Liver (tissue), 8 donors: ENCODE measurements at regions not wholly inside any gene's neighbourhood (a gene's known extent, or its start where the extent isn't known, plus 50 kb on each side); places are given as distances from the start of the nearest gene placed in this dataset.

ENCODE experiments used
- DNase-seq: peaks from one replicate; pipeline ENCODE4 v3.0.0-alpha.2; 2017; ENCODE audit warnings: low spot score
- H3K27ac ChIP-seq, 2 donors: one replicate each; pipeline ENCODE4 v1.7.0; 2013; ENCODE audit warnings: inconsistent platforms in 2 of 2, low read length in 2 of 2, control low read depth in 1 of 2, low read depth in 1 of 2, mild to moderate bottlenecking in 1 of 2
- H3K27me3 ChIP-seq, 4 donors: one replicate each; pipeline versions ENCODE4 v1.6.1 to v1.7.0; 2013; ENCODE audit warnings: low read length in 3 of 4, inconsistent platforms in 1 of 4, mild to moderate bottlenecking in 1 of 4, moderate library complexity in 1 of 4; ENCODE audit not compliant: control insufficient read depth in 4 of 4, insufficient read depth in 4 of 4
- H3K36me3 ChIP-seq, 4 donors: one replicate each; pipeline versions ENCODE4 v1.6.1 to v1.7.0; 2013; ENCODE audit warnings: low read length in 3 of 4, mild to moderate bottlenecking in 3 of 4, low read depth in 1 of 4, moderate library complexity in 1 of 4; ENCODE audit not compliant: control insufficient read depth in 4 of 4, insufficient read depth in 3 of 4
- H3K4me1 ChIP-seq, 4 donors: one replicate each; pipeline versions ENCODE4 v1.6.1 to v1.7.0; 2013; ENCODE audit warnings: low read length in 3 of 4, mild to moderate bottlenecking in 3 of 4, moderate library complexity in 1 of 4; ENCODE audit not compliant: control insufficient read depth in 4 of 4, insufficient read depth in 4 of 4
- H3K4me3 ChIP-seq, 3 donors: one replicate each; pipeline versions ENCODE4 v1.6.1 to v1.7.0; 2013; ENCODE audit warnings: low read length in 3 of 3, control low read depth in 1 of 3, low read depth in 1 of 3, mild to moderate bottlenecking in 1 of 3
- H3K9ac ChIP-seq, 2 donors: one replicate each; pipeline ENCODE4 v1.7.0; 2013; ENCODE audit warnings: low read length in 2 of 2, mild to moderate bottlenecking in 2 of 2, moderate library complexity in 2 of 2, control low read depth in 1 of 2, low read depth in 1 of 2
- H3K9me3 ChIP-seq, 4 donors: one replicate each; pipeline versions ENCODE4 v1.6.1 to v1.7.0; 2013; ENCODE audit warnings: low read length in 3 of 4; ENCODE audit not compliant: control insufficient read depth in 4 of 4
- FOXA1 ChIP-seq: IDR thresholded peaks from 2 replicates; pipeline ENCODE4 v1.6.1; 2016; ENCODE audit warnings: antibody characterized with exemption
- FOXA2 ChIP-seq: IDR thresholded peaks from 2 replicates; pipeline ENCODE4 v1.6.1; 2016; ENCODE audit warnings: antibody characterized with exemption
- GABPA ChIP-seq, 2 donors: IDR thresholded peaks in 1 of 2; conservative IDR thresholded peaks in 1 of 2; 2 replicates each; pipeline ENCODE4 v1.6.1; 2016; ENCODE audit warnings: antibody characterized with exemption in 2 of 2, mild to moderate bottlenecking in 1 of 2, moderate library complexity in 1 of 2
- HNF4A ChIP-seq, 2 donors: conservative IDR thresholded peaks; 2 replicates each; pipeline ENCODE4 v1.6.1; 2016; ENCODE audit warnings: antibody characterized with exemption in 2 of 2, mild to moderate bottlenecking in 2 of 2
- HNF4G ChIP-seq: IDR thresholded peaks from 2 replicates; pipeline ENCODE4 v1.6.1; 2016; ENCODE audit warnings: antibody characterized with exemption
- JUND ChIP-seq, 2 donors: IDR thresholded peaks; 2 replicates each; pipeline ENCODE4 v1.6.1; 2016; ENCODE audit warnings: antibody characterized with exemption in 2 of 2
- NR2F2 ChIP-seq: IDR thresholded peaks from 2 replicates; pipeline ENCODE4 v1.6.1; 2016; ENCODE audit warnings: antibody characterized with exemption
- RAD21 ChIP-seq, 2 donors: IDR thresholded peaks; 2 replicates each; pipeline ENCODE4 v1.6.1; 2016; ENCODE audit warnings: antibody characterized with exemption in 2 of 2, mild to moderate bottlenecking in 2 of 2
- RXRA ChIP-seq, 2 donors: IDR thresholded peaks; 2 replicates each; pipeline ENCODE4 v1.6.1; 2017 to 2018; ENCODE audit warnings: antibody characterized with exemption in 2 of 2, mild to moderate bottlenecking in 1 of 2
- SP1 ChIP-seq: IDR thresholded peaks from 2 replicates; pipeline ENCODE4 v1.6.1; 2018; ENCODE audit warnings: antibody characterized with exemption, mild to moderate bottlenecking
- TAF1 ChIP-seq: conservative IDR thresholded peaks from 2 replicates; pipeline ENCODE4 v1.6.1; 2016; ENCODE audit warnings: antibody characterized with exemption, mild to moderate bottlenecking
- YY1 ChIP-seq: IDR thresholded peaks from 2 replicates; pipeline ENCODE4 v1.6.1; 2016; ENCODE audit warnings: antibody characterized with exemption, mild to moderate bottlenecking
- WGBS: extraction: QIAGEN DNeasy Blood & Tissue Kit; methylation state at CpG from one replicate; pipeline ENCODE4 v1.1.7; 2013; 5-methylcytosine and 5-hydroxymethylcytosine counted together
- TF ChIP-seq, protein P1 (sequence below): IDR thresholded peaks from 2 replicates; pipeline ENCODE4 v1.6.1; 2016; ENCODE audit warnings: antibody characterized with exemption
- TF ChIP-seq, protein P2 (sequence below): fragments of 150-350 bp; IDR thresholded peaks from 2 replicates; pipeline ENCODE4 v1.5.1; 2017; ENCODE audit warnings: improper control_type of control experiment, low read depth, low read length; ENCODE audit not compliant: missing input control
- TF ChIP-seq, protein P3 (sequence below): IDR thresholded peaks from 2 replicates; pipeline ENCODE4 v1.6.1; 2016; ENCODE audit warnings: antibody characterized with exemption, mild to moderate bottlenecking
- TF ChIP-seq, protein P4 (sequence below): IDR thresholded peaks from 2 replicates; pipeline ENCODE4 v1.6.1; 2016; ENCODE audit warnings: antibody characterized with exemption
- TF ChIP-seq, protein P5 (sequence below): IDR thresholded peaks from 2 replicates; pipeline ENCODE4 v1.6.1; 2016; ENCODE audit warnings: antibody characterized with exemption
- donor health status: healthy.
- donor health status: healthy.
- donor health status: healthy.
- donor health status: healthy.
- donor health status: healthy.

DNA sequence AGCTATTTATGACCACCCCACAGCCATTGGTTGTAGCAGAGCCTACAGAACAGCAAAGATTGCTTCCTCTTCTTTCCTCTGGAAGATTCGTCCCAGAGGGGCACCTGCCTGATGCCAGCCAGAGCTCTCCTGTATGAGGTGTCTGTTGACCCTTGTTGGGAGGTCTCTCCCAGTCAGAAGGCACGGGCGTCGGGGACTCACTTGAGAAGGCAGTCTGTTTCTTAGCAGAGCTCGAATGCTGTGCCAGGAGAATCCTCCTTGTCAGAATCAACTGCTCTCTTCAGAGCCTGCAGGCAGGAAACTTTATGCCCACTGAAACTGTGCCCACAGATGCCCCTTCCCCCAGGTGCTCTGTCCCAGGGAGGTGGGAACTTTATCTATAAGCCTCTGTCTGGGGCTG, 479.5 kb upstream of the IZUMO3 start:
- Histone ChIP-seq H3K9ac (no peak overlapping the region), H3K27ac (no peak overlapping the region), H3K9me3 (peaks cover 0 to 3% (median 0%) of the 10 kb centered on the region in 4 donors), H3K4me3 (no peak overlapping the region), H3K36me3 (no peaks in the 10 kb centered on the region), H3K4me1 (no peaks in the 10 kb centered on the region), H3K27me3 (no peaks in the 10 kb centered on the region)
- TF ChIP-seq GABPA (IDR thresholded peaks at IDR 0.05 in 1 of 2, conservative IDR thresholded peaks at IDR 0.05 in 1 of 2) (no peak), YY1 (no peak), FOXA1 (no peak), SP1 (no peak), JUND (IDR thresholded peaks at IDR 0.05) (no peak), HNF4A (conservative IDR thresholded peaks at IDR 0.05) (no peak), NR2F2 (no peak), FOXA2 (no peak), RXRA (IDR thresholded peaks at IDR 0.05) (no peak), TAF1 (no peak)
- TF ChIP-seq, protein P1, sequence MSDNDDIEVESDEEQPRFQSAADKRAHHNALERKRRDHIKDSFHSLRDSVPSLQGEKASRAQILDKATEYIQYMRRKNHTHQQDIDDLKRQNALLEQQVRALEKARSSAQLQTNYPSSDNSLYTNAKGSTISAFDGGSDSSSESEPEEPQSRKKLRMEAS: no peak
- TF ChIP-seq, protein P2, sequence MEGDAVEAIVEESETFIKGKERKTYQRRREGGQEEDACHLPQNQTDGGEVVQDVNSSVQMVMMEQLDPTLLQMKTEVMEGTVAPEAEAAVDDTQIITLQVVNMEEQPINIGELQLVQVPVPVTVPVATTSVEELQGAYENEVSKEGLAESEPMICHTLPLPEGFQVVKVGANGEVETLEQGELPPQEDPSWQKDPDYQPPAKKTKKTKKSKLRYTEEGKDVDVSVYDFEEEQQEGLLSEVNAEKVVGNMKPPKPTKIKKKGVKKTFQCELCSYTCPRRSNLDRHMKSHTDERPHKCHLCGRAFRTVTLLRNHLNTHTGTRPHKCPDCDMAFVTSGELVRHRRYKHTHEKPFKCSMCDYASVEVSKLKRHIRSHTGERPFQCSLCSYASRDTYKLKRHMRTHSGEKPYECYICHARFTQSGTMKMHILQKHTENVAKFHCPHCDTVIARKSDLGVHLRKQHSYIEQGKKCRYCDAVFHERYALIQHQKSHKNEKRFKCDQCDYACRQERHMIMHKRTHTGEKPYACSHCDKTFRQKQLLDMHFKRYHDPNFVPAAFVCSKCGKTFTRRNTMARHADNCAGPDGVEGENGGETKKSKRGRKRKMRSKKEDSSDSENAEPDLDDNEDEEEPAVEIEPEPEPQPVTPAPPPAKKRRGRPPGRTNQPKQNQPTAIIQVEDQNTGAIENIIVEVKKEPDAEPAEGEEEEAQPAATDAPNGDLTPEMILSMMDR: no peak
- TF ChIP-seq, protein P3, sequence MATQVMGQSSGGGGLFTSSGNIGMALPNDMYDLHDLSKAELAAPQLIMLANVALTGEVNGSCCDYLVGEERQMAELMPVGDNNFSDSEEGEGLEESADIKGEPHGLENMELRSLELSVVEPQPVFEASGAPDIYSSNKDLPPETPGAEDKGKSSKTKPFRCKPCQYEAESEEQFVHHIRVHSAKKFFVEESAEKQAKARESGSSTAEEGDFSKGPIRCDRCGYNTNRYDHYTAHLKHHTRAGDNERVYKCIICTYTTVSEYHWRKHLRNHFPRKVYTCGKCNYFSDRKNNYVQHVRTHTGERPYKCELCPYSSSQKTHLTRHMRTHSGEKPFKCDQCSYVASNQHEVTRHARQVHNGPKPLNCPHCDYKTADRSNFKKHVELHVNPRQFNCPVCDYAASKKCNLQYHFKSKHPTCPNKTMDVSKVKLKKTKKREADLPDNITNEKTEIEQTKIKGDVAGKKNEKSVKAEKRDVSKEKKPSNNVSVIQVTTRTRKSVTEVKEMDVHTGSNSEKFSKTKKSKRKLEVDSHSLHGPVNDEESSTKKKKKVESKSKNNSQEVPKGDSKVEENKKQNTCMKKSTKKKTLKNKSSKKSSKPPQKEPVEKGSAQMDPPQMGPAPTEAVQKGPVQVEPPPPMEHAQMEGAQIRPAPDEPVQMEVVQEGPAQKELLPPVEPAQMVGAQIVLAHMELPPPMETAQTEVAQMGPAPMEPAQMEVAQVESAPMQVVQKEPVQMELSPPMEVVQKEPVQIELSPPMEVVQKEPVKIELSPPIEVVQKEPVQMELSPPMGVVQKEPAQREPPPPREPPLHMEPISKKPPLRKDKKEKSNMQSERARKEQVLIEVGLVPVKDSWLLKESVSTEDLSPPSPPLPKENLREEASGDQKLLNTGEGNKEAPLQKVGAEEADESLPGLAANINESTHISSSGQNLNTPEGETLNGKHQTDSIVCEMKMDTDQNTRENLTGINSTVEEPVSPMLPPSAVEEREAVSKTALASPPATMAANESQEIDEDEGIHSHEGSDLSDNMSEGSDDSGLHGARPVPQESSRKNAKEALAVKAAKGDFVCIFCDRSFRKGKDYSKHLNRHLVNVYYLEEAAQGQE: no peak
- TF ChIP-seq, protein P4, sequence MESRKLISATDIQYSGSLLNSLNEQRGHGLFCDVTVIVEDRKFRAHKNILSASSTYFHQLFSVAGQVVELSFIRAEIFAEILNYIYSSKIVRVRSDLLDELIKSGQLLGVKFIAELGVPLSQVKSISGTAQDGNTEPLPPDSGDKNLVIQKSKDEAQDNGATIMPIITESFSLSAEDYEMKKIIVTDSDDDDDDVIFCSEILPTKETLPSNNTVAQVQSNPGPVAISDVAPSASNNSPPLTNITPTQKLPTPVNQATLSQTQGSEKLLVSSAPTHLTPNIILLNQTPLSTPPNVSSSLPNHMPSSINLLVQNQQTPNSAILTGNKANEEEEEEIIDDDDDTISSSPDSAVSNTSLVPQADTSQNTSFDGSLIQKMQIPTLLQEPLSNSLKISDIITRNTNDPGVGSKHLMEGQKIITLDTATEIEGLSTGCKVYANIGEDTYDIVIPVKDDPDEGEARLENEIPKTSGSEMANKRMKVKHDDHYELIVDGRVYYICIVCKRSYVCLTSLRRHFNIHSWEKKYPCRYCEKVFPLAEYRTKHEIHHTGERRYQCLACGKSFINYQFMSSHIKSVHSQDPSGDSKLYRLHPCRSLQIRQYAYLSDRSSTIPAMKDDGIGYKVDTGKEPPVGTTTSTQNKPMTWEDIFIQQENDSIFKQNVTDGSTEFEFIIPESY: no peak
- TF ChIP-seq, protein P5, sequence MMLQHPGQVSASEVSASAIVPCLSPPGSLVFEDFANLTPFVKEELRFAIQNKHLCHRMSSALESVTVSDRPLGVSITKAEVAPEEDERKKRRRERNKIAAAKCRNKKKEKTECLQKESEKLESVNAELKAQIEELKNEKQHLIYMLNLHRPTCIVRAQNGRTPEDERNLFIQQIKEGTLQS: no peak
- 71% methylated on average over 5 of the region's 5 CpGs for whole genome bisulfite sequencing
- DNase-seq: no peak

DNA sequence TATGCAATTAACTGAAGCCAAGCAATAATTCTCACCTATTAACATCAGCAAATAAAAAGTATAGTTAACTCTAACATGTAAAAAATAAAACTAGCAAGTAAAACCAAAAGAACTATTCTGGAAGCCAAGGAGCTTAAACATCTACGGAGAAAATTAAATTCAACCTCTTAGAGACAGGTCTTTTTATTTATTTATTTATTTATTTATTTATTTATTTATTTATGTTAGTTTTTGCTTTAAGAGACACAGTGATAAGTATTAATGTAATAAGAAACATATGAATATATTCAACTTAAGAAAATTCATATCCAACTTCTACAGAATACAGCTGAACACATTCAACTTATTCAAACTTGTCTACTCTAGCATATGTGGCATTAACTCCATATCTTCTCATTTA, 472.1 kb upstream of the IZUMO3 start:
- Histone ChIP-seq H3K36me3 (no peaks in the 10 kb centered on the region), H3K27ac (no peak overlapping the region), H3K27me3 (no peaks in the 10 kb centered on the region), H3K4me1 (no peaks in the 10 kb centered on the region), H3K9me3 (no peaks in the 10 kb centered on the region), H3K9ac (no peak overlapping the region), H3K4me3 (no peak overlapping the region)
- TF ChIP-seq YY1 (no peak), HNF4G (no peak), RAD21 (IDR thresholded peaks at IDR 0.05) (no peak), SP1 (no peak), NR2F2 (no peak)
- TF ChIP-seq, protein P4: no peak
- no peak for DNase-seq
- 90% methylated on average over 1 of the region's 1 CpG for WGBS
